GM21786 (cell line): ENCODE measurements at regions not wholly inside any gene's neighbourhood (a gene's known extent, or its start where the extent isn't known, plus 50 kb on each side); places are given as distances from the start of the nearest gene placed in this dataset.
"Not testable (repeated sequence)": the region's sequence is repeated elsewhere in the genome, so short reads cannot be mapped to it uniquely, and the experiment has no call there.

Experiments
- ATAC-seq: cut with Tn5 transposase; IDR thresholded peaks from one replicate; pipeline ENCODE4 v1.9.1; 2021; ENCODE audit not compliant: unreplicated experiment

- ATAC-seq: no peak
Measured at GRCh38 chr2:2731101-2731815, 400.2 kb upstream of the MYT1L start.

- ATAC-seq: no peak
Measured at GRCh38 chr2:2730301-2730833, 399.3 kb upstream of the MYT1L start.

GRCh38 chr2:2729246-2729645, 398.2 kb upstream of the MYT1L start:
- no peak for ATAC-seq

GRCh38 chr2:2728635-2729034, 397.6 kb upstream of the MYT1L start:
- ATAC-seq: no peak

- ATAC-seq: no peak
Measured at GRCh38 chr2:2727876-2728511, 396.9 kb upstream of the MYT1L start.

GRCh38 chr2:2726163-2726562, 395.1 kb upstream of the MYT1L start:
- no peak for ATAC-seq

GRCh38 chr2:2723064-2723463, 392.0 kb upstream of the MYT1L start:
- ATAC-seq: no peak

- ATAC-seq: no peak
Measured at GRCh38 chr2:2721296-2721835, 390.3 kb upstream of the MYT1L start.

- not testable (repeated sequence) for ATAC-seq
Measured at GRCh38 chr2:2720806-2721205, 389.7 kb upstream of the MYT1L start.

GRCh38 chr2:2720351-2720750, 389.3 kb upstream of the MYT1L start:
- ATAC-seq: no peak

- ATAC-seq: no peak
Measured at GRCh38 chr2:2719781-2720180, 388.7 kb upstream of the MYT1L start.

GRCh38 chr2:2719015-2719414, 387.9 kb upstream of the MYT1L start:
- ATAC-seq: no peak

- no peak for ATAC-seq
Measured at GRCh38 chr2:2717406-2717805, 386.3 kb upstream of the MYT1L start.

- no peak for ATAC-seq
Measured at GRCh38 chr2:2716771-2717170, 385.7 kb upstream of the MYT1L start.

GRCh38 chr2:2715036-2715818, 384.2 kb upstream of the MYT1L start:
- ATAC-seq: no peak

- no peak for ATAC-seq
Measured at GRCh38 chr2:2714408-2714807, 383.3 kb upstream of the MYT1L start.

GRCh38 chr2:2709431-2709770, 378.3 kb upstream of the MYT1L start:
- no peak for ATAC-seq

- ATAC-seq: no peak
Measured at GRCh38 chr2:2708575-2709430, 377.7 kb upstream of the MYT1L start.

- ATAC-seq: no peak
Measured at GRCh38 chr2:2707206-2707991, 376.3 kb upstream of the MYT1L start.

GRCh38 chr2:2706306-2706705, 375.2 kb upstream of the MYT1L start:
- ATAC-seq: no peak
